ENCODE measurements at regions not wholly inside any gene's neighbourhood (a gene's known extent, or its start where the extent isn't known, plus 50 kb on each side); places are given as distances from the start of the nearest gene placed in this dataset.
"Not testable (repeated sequence)": the region's sequence is repeated elsewhere in the genome, so short reads cannot be mapped to it uniquely, and the experiment has no call there.

GRCh38 chr16:87160701-87161337 is 156.4 kb downstream of the C16orf95 start:
- TF ChIP-seq, protein P1, sequence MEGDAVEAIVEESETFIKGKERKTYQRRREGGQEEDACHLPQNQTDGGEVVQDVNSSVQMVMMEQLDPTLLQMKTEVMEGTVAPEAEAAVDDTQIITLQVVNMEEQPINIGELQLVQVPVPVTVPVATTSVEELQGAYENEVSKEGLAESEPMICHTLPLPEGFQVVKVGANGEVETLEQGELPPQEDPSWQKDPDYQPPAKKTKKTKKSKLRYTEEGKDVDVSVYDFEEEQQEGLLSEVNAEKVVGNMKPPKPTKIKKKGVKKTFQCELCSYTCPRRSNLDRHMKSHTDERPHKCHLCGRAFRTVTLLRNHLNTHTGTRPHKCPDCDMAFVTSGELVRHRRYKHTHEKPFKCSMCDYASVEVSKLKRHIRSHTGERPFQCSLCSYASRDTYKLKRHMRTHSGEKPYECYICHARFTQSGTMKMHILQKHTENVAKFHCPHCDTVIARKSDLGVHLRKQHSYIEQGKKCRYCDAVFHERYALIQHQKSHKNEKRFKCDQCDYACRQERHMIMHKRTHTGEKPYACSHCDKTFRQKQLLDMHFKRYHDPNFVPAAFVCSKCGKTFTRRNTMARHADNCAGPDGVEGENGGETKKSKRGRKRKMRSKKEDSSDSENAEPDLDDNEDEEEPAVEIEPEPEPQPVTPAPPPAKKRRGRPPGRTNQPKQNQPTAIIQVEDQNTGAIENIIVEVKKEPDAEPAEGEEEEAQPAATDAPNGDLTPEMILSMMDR (conservative IDR thresholded peaks at IDR 0.05): no peak
- no peak overlapping the region for H3K9ac ChIP-seq (ENCODE audit: extremely low read depth, low read length, poor library complexity, severe bottlenecking)
- H3K27me3 ChIP-seq (ENCODE audit: control insufficient read depth, insufficient read depth, low read length, poor library complexity, severe bottlenecking): no peaks in the 10 kb centered on the region
- H3K4me3 Mint-ChIP-seq: no peak overlapping the region
- WGBS, 2 experiments (ENCODE audit: insufficient coverage in 1 of 2, insufficient read length in 1 of 2): 81 to 89% methylated on average over 9 to 19 of the region's 19 CpGs
- no peaks in the 10 kb centered on the region for H3K9me3 Mint-ChIP-seq
- H3K36me3 ChIP-seq (ENCODE audit: control insufficient read depth, insufficient read depth, low read length): no peaks in the 10 kb centered on the region
- H3K4me1 ChIP-seq (ENCODE audit: control insufficient read depth, insufficient read depth, low read length): no peaks in the 10 kb centered on the region
- peaks cover 4% of the 10 kb centered on the region for H3K27me3 Mint-ChIP-seq (ENCODE audit: insufficient read depth)
- H3K36me3 Mint-ChIP-seq (ENCODE audit: low read depth): no peaks in the 10 kb centered on the region
- H3K27ac Mint-ChIP-seq: no peak overlapping the region
- no peak overlapping the region for H3K27ac ChIP-seq (ENCODE audit: low read depth, low read length)
- H3K4me3 ChIP-seq (ENCODE audit: low read length): no peak overlapping the region
- H3K9me3 ChIP-seq (ENCODE audit: control insufficient read depth, low read length): no peaks in the 10 kb centered on the region
- no peaks in the 10 kb centered on the region for H3K4me1 Mint-ChIP-seq
- no peak for DNase-seq

DNA sequence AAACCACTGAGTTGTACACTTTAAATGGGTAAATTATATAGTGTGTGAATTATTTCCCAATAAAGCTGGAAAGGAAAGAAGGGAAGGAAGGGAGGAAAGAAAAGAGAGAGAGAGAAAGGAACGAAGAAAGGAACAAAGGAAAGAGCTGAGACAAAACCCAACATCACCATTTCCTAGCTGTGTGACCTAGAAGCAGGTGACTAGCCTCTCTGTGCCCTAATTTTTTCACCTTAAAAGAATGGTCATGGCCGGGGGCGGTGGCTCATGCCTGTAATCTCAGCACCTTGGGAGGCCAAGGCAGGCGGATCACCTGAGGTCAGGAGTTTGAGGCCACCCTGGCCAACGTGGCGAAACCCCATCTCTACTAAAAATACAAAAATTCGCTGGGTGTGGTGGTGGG is 155.8 kb downstream of the C16orf95 start:
- not testable (repeated sequence) for H3K4me1 ChIP-seq (ENCODE audit: control insufficient read depth, insufficient read depth, low read length); H3K9ac ChIP-seq (ENCODE audit: extremely low read depth, low read length, poor library complexity, severe bottlenecking); DNase-seq; H3K27ac Mint-ChIP-seq; H3K9me3 ChIP-seq (ENCODE audit: control insufficient read depth, low read length); H3K4me3 ChIP-seq (ENCODE audit: low read length); H3K27me3 Mint-ChIP-seq (ENCODE audit: insufficient read depth); H3K27ac ChIP-seq (ENCODE audit: low read depth, low read length); H3K4me1 Mint-ChIP-seq; H3K9me3 Mint-ChIP-seq; H3K36me3 Mint-ChIP-seq (ENCODE audit: low read depth); H3K4me3 Mint-ChIP-seq; H3K27me3 ChIP-seq (ENCODE audit: control insufficient read depth, insufficient read depth, low read length, poor library complexity, severe bottlenecking); H3K36me3 ChIP-seq (ENCODE audit: control insufficient read depth, insufficient read depth, low read length)
- 90 to 92% methylated on average over 3 to 6 of the region's 7 CpGs for WGBS, 2 experiments (ENCODE audit: insufficient coverage in 1 of 2, insufficient read length in 1 of 2)

DNA sequence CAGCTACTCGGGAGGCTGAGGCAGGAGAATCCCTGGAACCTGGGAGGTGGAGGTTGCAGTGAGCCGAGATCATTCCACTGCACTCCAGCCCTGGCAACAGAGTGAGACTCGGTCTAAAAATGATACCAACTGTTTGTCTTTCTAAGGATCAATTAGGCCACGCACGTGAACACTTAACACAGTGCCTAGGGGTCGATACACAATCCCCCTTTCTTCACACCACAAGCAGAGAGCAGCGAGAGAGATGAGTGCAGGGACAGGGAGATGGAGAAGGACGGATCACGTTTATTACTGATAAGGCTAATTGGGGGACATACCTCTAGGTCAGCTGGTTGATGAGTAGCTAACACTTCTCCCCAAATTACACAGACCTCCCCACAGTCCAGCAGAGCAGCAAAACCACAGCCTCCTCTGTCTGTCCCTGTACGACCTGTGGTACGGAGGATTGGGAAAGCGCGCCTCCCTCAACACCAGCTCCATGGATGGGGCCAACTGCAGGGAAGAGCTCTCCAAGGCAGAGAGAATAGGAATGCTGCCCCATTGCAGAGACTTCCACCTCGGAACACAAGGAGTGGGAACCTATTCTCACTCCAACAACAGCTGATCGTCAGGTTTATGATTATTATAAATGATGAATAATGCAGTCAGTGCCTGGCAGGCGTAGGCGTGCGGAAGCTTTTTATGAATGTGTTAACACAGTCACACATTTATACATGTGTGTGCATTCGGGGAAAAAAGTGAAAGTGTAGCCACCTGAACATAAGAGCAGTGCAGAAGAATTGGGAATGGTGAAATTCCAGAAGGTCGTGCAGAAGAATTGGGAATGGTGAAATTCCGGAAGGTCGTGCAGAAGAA is 155.1 kb downstream of the C16orf95 start:
- H3K9me3 ChIP-seq (ENCODE audit: control insufficient read depth, low read length): no peaks in the 10 kb centered on the region
- Mint-ChIP-seq H3K27ac (no peak overlapping the region), H3K4me1 (no peaks in the 10 kb centered on the region), H3K4me3 (no peak overlapping the region), H3K27me3 (ENCODE audit: insufficient read depth) (peaks cover 4% of the 10 kb centered on the region), H3K36me3 (ENCODE audit: low read depth) (no peaks in the 10 kb centered on the region), H3K9me3 (no peaks in the 10 kb centered on the region)
- H3K4me1 ChIP-seq (ENCODE audit: control insufficient read depth, insufficient read depth, low read length): no peaks in the 10 kb centered on the region
- H3K27ac ChIP-seq (ENCODE audit: low read depth, low read length): no peak overlapping the region
- 86 to 90% methylated on average over 7 to 20 of the region's 22 CpGs for WGBS, 2 experiments (ENCODE audit: insufficient coverage in 1 of 2, insufficient read length in 1 of 2)
- H3K27me3 ChIP-seq (ENCODE audit: control insufficient read depth, insufficient read depth, low read length, poor library complexity, severe bottlenecking): no peaks in the 10 kb centered on the region
- no peak overlapping the region for H3K9ac ChIP-seq (ENCODE audit: extremely low read depth, low read length, poor library complexity, severe bottlenecking)
- DNase-seq: no peak
- TF ChIP-seq, protein P1 (conservative IDR thresholded peaks at IDR 0.05): no peak
- no peaks in the 10 kb centered on the region for H3K36me3 ChIP-seq (ENCODE audit: control insufficient read depth, insufficient read depth, low read length)
- no peak overlapping the region for H3K4me3 ChIP-seq (ENCODE audit: low read length)

DNA sequence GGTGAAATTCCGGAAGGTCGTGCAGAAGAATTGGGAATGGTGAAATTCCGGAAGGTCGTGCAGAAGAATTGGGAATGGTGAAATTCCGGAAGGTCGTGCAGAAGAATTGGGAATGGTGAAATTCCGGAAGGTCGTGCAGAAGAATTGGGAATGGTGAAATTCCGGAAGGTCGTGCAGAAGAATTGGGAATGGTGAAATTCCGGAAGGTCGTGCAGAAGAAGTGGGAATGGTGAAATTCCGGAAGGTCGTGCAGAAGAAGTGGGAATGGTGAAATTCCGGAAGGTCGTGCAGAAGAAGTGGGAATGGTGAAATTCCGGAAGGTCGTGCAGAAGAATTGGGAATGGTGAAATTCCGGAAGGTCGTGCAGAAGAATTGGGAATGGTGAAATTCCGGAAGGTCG is 154.4 kb downstream of the C16orf95 start:
- 89 to 94% methylated on average over 5 to 14 of the region's 22 CpGs for WGBS, 2 experiments (ENCODE audit: insufficient coverage in 1 of 2, insufficient read length in 1 of 2)

More for the DNA sequence above, 154.4 kb downstream of the C16orf95 start:
- not testable (repeated sequence) for H3K27me3 ChIP-seq (ENCODE audit: control insufficient read depth, insufficient read depth, low read length, poor library complexity, severe bottlenecking); H3K9me3 ChIP-seq (ENCODE audit: control insufficient read depth, low read length); H3K4me3 Mint-ChIP-seq; H3K4me1 ChIP-seq (ENCODE audit: control insufficient read depth, insufficient read depth, low read length); H3K4me3 ChIP-seq (ENCODE audit: low read length); DNase-seq; H3K36me3 Mint-ChIP-seq (ENCODE audit: low read depth); H3K27ac Mint-ChIP-seq; H3K27ac ChIP-seq (ENCODE audit: low read depth, low read length); H3K9me3 Mint-ChIP-seq; H3K36me3 ChIP-seq (ENCODE audit: control insufficient read depth, insufficient read depth, low read length); H3K27me3 Mint-ChIP-seq (ENCODE audit: insufficient read depth); H3K9ac ChIP-seq (ENCODE audit: extremely low read depth, low read length, poor library complexity, severe bottlenecking); H3K4me1 Mint-ChIP-seq

All from endodermal cell (in vitro differentiated cells).